Epithelial cell of esophagus (primary cell): ENCODE measurements at regions not wholly inside any gene's neighbourhood (a gene's known extent, or its start where the extent isn't known, plus 50 kb on each side); places are given as distances from the start of the nearest gene placed in this dataset.
"Not testable (repeated sequence)": the region's sequence is repeated elsewhere in the genome, so short reads cannot be mapped to it uniquely, and the experiment has no call there.

Experiments
- DNase-seq: peaks from one replicate; pipeline ENCODE4 v3.0.0; 2010; ENCODE audit warnings: low read depth
- H3K4me3 ChIP-seq: 2 replicates; pipeline ENCODE4 v1.5.1; 2011; ENCODE audit warnings: mild to moderate bottlenecking, low read length, control low read depth
- TF ChIP-seq, protein P1 (sequence below): IDR thresholded peaks from 2 replicates; pipeline ENCODE4 v1.5.1; 2011; ENCODE audit warnings: low read depth, mild to moderate bottlenecking, low read length, control low read depth, inconsistent platforms; ENCODE audit not compliant: insufficient read depth; ENCODE audit errors: missing control alignments

- DNase-seq, H3K4me3 ChIP-seq: not testable (repeated sequence)
Measured at GRCh38 chr11:67940440-67940839, 63.5 kb downstream of the UNC93B1 start.

GRCh38 chr11:67938964-67939363, 64.9 kb downstream of the UNC93B1 start:
- not testable (repeated sequence) for DNase-seq, H3K4me3 ChIP-seq
- TF ChIP-seq, protein P1, sequence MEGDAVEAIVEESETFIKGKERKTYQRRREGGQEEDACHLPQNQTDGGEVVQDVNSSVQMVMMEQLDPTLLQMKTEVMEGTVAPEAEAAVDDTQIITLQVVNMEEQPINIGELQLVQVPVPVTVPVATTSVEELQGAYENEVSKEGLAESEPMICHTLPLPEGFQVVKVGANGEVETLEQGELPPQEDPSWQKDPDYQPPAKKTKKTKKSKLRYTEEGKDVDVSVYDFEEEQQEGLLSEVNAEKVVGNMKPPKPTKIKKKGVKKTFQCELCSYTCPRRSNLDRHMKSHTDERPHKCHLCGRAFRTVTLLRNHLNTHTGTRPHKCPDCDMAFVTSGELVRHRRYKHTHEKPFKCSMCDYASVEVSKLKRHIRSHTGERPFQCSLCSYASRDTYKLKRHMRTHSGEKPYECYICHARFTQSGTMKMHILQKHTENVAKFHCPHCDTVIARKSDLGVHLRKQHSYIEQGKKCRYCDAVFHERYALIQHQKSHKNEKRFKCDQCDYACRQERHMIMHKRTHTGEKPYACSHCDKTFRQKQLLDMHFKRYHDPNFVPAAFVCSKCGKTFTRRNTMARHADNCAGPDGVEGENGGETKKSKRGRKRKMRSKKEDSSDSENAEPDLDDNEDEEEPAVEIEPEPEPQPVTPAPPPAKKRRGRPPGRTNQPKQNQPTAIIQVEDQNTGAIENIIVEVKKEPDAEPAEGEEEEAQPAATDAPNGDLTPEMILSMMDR: peak; percentile 9

DNA sequence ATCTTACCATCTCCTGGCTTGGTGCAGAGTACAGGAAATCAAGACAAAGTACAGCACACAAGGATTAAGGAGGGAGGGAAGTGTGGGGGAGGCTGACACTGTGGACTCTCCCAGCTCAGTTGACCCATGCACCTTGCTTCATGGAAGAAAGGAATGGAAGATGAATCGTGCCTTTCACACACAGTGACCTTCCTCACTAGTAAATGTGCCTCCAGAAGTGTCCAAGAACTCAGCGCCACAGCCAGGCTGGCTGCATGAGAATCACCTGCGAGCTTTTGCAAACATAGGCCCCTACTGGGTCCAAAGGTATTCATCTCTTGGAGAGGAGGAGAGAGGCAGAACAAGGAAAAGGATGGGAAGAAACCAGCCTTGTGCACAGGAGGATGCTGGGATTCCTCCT, 65.5 kb downstream of the UNC93B1 start:
- not testable (repeated sequence) for H3K4me3 ChIP-seq, DNase-seq

DNA sequence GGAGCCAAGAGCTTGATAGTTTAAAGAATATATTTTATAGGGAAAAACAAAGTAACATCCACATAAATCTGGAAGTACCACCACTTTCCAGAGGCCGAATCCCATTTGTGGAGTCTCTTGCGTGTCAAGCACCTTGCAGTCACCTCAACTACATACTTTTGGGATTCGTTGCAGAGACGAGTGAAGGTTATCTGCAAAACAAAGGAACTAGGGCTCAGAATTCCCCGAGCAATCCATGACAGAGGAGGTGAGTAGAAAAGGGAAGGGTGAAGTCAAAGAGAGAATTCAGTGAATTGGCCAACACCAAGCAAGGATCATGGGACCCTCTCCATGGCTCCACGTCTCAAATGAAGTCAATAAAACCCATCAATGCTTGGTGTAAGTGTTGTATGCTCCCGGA, 80.3 kb downstream of the UNC93B1 start:
- not testable (repeated sequence) for H3K4me3 ChIP-seq, DNase-seq

- not testable (repeated sequence) for H3K4me3 ChIP-seq, DNase-seq
Measured at GRCh38 chr11:67920546-67920945, 83.4 kb downstream of the UNC93B1 start.

DNA sequence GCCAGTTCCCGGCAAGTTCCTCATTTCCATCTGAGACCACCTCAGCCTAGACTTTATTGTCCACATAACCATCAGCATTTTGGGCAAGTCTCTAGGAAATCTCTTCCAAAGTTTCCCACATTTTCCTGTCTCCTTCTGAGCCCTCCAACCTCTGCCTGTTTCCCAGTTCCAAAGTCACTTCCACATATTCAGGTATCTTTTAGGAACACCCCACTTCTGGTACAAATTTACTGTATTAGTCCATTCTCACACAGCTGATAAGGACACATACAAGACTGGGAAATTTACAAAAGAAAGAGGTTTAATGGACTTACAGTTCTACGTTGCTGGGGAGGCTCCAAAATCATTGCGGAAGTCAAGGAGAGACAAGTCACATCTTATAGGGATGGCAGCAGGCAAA, 91.7 kb downstream of the UNC93B1 start:
- not testable (repeated sequence) for H3K4me3 ChIP-seq

DNA sequence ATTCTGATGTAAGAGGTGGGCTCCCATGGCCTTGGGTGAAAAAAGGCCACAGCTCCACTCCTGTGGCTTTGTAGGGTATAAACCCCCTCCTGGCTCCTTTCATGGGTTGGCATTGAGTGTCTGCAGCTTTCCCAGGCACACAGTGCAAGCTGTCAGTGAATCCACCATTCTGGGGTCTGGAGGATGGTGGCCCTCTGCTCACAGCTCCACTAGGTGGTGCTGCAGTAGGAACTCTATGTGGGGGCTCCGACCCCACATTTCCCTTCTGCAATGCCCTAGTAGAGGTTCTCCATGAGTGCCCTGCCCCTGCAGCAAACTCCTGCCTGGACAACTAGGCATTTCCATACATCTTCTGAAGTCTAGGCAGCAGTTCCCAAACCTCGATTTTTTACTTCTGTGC, 92.7 kb downstream of the UNC93B1 start:
- DNase-seq, H3K4me3 ChIP-seq: not testable (repeated sequence)

More for the DNA sequence above, 91.7 kb downstream of the UNC93B1 start:
- DNase-seq: not testable (repeated sequence)

DNA sequence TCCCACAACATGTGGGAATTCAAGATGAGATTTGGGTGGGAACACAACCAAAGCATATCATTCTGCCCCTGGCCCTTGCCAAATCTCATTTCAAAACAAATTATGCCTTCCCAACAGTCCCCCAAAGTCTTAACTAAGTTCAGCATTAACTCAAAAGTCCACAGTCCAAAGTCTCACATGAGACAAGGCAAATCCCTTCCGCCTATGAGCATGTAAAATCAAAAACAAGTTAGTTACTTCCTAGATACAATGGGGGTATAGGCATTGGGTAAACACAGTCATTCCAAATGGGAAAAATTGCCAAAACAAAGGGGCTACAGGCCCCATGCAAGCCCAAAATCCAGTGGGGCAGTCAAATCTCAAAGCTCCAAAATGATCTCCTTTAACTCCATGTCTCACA, 93.1 kb downstream of the UNC93B1 start:
- H3K4me3 ChIP-seq, DNase-seq: not testable (repeated sequence)

DNA sequence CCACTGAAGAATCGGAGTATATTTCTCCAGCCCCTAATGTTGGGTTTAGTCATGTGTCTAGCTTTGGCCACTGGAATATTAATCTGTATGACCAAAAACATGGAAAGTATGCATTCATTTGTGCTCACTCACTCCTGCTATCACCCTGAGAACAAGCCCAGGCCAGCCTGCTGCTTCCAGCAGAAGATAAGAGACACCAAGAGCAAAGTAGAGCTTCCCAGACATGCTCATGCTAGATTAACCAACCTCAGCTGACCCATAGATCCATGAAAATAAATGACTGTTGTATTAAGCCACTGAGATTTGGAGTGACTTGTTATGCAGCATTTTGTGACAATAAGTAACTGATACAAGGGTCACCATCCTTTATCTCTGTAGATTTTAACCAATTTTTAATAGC, 96.9 kb downstream of the UNC93B1 start:
- peak; percentile 44 for DNase-seq
- not testable (repeated sequence) for H3K4me3 ChIP-seq

DNA sequence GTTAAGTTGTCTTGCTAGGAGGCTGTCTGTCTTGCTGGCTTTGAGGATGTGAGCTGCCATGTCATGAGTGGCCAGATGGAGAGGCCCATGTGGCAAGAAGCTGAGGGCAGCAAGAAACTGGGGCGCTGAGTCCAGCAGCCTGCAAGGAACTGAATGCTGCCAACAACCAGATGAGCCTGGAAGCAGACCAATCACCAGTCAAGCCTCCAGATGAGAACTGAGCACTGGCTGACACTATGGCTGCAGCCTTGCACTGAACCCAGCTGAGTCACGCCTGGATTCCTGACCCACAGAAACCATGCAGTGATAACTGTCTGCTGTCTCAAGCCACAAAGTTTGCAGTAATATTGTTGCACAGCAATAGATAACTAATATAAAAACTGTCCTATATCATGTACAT, 104.4 kb downstream of the UNC93B1 start:
- DNase-seq: peak; percentile 4

GRCh38 chr11:67893487-67893886, 110.4 kb downstream of the UNC93B1 start:
- DNase-seq, H3K4me3 ChIP-seq: not testable (repeated sequence)

More for the DNA sequence above, 104.4 kb downstream of the UNC93B1 start:
- not testable (repeated sequence) for H3K4me3 ChIP-seq

- DNase-seq, H3K4me3 ChIP-seq: not testable (repeated sequence)
Measured at GRCh38 chr11:67889646-67890045, 114.3 kb downstream of the UNC93B1 start.

- not testable (repeated sequence) for DNase-seq, H3K4me3 ChIP-seq
Measured at GRCh38 chr11:67888056-67888455, 115.8 kb downstream of the UNC93B1 start.

DNA sequence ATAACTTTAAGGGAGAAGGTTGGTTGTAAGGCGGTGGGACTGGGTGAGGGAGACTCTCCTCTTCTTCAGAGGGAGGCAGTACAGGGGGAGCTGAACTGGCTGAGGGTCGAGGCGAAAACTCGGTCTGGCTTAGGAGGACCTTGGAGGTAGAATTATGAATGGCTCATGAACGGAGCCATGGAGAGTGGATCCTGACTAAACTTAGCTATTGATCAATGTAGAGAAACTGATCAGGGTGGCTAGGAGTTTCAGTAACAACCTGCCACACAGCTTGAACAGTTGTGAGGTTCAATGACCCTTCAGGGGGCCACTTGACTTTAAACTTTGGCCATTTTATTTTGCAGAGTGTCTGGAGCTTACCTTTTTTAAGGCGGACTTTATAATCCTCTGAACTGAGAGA, 117.2 kb downstream of the UNC93B1 start:
- DNase-seq: not testable (repeated sequence)

GRCh38 chr11:67886207-67886606, 117.7 kb downstream of the UNC93B1 start:
- not testable (repeated sequence) for H3K4me3 ChIP-seq, DNase-seq

More for the DNA sequence above, 117.2 kb downstream of the UNC93B1 start:
- H3K4me3 ChIP-seq: not testable (repeated sequence)

DNA sequence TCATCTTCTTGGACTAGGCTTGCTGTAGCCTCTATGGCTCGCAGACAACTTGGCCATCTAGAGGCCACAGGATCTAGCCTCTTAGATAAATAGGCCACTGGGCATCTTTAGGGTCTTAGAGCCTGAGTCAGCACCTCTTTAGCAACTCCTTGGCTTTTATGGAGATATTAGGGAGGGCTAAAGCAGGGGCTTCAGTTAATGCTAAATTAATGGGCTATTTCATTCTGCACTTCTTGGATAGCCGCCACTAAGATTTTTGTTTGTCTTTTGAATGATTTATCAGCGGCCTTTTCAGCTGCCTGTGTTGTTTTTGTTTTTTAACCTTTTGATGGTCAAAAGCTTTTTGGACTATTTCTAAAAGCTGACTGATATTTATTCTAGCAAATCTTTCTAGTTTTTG, 118.3 kb downstream of the UNC93B1 start:
- not testable (repeated sequence) for DNase-seq, H3K4me3 ChIP-seq

- DNase-seq: peak; percentile 20
- not testable (repeated sequence) for H3K4me3 ChIP-seq
Measured at GRCh38 chr11:67884761-67885558, 118.9 kb downstream of the UNC93B1 start.

DNA sequence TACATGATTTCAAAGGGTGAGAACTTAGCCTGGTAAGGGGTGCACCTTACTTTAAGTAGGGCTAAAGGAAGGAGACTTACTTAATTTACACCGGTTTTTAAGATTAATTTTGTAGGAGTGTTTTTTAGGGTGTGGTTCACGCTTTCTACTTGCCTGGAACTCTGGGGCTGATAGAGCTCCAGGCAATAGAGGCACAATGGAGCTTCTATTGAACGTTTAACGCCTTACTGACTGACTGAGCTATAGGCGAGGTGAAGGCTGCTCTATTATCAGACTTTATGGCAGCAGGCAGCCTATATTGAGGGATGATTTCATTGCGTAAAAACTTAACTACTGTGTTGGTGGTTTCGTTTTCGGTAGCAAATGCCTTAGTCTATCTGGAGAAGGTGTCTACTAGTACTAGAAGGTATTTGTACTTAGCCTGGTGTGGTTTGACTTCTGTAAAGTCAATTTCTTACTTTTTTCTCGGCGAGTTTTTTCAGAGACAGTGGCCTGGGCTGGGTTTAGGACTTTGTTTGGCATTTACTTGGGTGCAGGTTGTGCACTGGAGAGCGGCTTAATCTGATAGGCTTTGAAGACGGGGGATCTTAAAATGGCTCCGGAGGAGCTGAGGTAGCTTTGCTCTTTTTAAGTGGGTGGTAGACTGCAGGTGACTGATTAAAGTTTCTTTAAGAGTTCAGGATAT, 119.7 kb downstream of the UNC93B1 start:
- DNase-seq, H3K4me3 ChIP-seq: not testable (repeated sequence)

GRCh38 chr11:67882304-67882703, 121.6 kb downstream of the UNC93B1 start:
- H3K4me3 ChIP-seq, DNase-seq: not testable (repeated sequence)
